Activated T-cell treated with anti-CD3 and anti-CD28 coated beads, Interleukin-2, amount 50 U/mL, for 24 hours (primary cell): ENCODE measurements at regions not wholly inside any gene's neighbourhood (a gene's known extent, or its start where the extent isn't known, plus 50 kb on each side); places are given as distances from the start of the nearest gene placed in this dataset.
"Not testable (repeated sequence)": the region's sequence is repeated elsewhere in the genome, so short reads cannot be mapped to it uniquely, and the experiment has no call there.

Experiments
- DNase-seq: peaks from one replicate; pipeline ENCODE4 v3.0.0-alpha.2; 2020
- H3K27ac Mint-ChIP-seq: 2 replicates; pipeline ENCODE4 v1.8.0; 2020; ENCODE audit warnings: mild to moderate bottlenecking, mixed read lengths
- H3K27me3 Mint-ChIP-seq: 2 replicates; pipeline ENCODE4 v1.8.0; 2020; ENCODE audit warnings: mixed read lengths
- H3K36me3 Mint-ChIP-seq: 2 replicates; pipeline ENCODE4 v1.8.0; 2020; ENCODE audit warnings: low read depth, mixed read lengths
- H3K4me1 Mint-ChIP-seq: 2 replicates; pipeline ENCODE4 v1.8.0; 2020; ENCODE audit warnings: low read depth, mixed read lengths
- H3K4me3 Mint-ChIP-seq: 2 replicates; pipeline ENCODE4 v1.8.0; 2020; ENCODE audit warnings: mild to moderate bottlenecking, moderate library complexity, mixed read lengths
- H3K9me3 Mint-ChIP-seq: 2 replicates; pipeline ENCODE4 v1.8.0; 2020; ENCODE audit warnings: mixed read lengths

DNA sequence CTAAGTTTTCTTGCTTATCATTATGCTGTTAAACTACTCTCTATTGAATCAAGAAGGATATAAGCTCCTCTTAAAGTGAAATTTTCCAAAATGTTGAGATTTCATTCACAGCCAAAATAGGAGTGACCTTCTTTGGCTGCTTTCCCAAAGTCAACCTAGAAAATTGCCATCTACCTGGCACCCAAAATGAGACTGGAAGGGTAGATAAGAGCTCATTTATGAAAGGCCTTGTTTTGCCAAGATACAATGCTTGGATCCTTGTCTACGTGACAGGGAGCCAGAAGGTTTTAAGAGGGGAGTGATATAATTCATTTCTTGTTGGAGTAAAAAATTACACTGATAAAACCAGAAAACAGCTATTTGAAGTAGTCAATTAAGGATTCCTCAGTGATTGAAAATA is 287.1 kb downstream of the IZUMO3 start:
- H3K4me1 Mint-ChIP-seq, result no peaks in the 10 kb centered on the region
- no peak overlapping the region for H3K4me3 Mint-ChIP-seq
- H3K27ac Mint-ChIP-seq, result no peak overlapping the region
- H3K9me3 Mint-ChIP-seq, result peaks cover 20% of the 10 kb centered on the region
- H3K27me3 Mint-ChIP-seq, result no peaks in the 10 kb centered on the region
- H3K36me3 Mint-ChIP-seq, result no peaks in the 10 kb centered on the region
- no peak for DNase-seq

DNA sequence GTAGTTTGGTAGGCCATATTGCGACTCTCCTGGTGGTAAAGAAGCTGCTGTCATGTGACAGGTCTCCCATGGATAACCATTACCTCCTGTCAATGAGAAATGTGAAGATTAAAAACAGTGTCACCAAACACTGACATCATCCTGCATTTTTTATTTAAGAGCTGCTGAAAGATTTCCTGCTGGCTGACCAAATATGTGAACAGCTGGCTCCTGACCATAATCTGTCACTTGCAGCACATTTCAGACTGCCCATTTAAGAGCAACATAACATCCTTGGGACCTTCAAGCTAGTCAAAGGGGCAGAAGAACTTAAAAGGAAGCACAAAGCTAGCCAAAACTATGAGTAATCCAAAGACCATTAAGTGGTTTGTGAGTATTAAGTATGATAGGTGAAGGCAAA is 288.0 kb downstream of the IZUMO3 start:
- Mint-ChIP-seq H3K36me3 (no peaks in the 10 kb centered on the region), H3K27ac (no peak overlapping the region)

DNA sequence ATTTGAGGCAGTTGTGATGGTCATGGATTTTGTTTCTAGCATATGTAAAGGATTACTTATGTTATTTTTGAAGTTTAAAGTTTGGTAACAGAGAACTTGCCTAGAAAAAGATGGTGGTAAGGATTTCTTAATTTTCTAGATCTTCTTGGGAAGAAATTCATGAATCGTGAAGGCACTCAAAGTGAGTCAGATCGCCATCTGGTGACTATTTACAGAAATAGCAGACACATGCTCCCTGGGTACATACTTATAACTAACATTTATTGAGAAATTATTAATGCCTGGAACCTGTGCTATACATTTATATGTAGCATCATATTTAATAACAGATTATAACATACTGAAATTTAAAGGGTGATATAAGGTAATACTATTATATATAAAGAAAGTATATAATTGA is 299.7 kb downstream of the IZUMO3 start:
- Mint-ChIP-seq H3K36me3 (no peaks in the 10 kb centered on the region), H3K4me1 (no peaks in the 10 kb centered on the region), H3K27ac (no peak overlapping the region), H3K4me3 (no peak overlapping the region), H3K27me3 (no peaks in the 10 kb centered on the region), H3K9me3 (peaks cover 27% of the 10 kb centered on the region)
- no peak for DNase-seq

More for the DNA sequence above, 288.0 kb downstream of the IZUMO3 start:
- Mint-ChIP-seq H3K27me3 (no peaks in the 10 kb centered on the region), H3K4me1 (no peaks in the 10 kb centered on the region), H3K9me3 (peaks cover 29% of the 10 kb centered on the region), H3K4me3 (no peak overlapping the region)
- no peak for DNase-seq

DNA sequence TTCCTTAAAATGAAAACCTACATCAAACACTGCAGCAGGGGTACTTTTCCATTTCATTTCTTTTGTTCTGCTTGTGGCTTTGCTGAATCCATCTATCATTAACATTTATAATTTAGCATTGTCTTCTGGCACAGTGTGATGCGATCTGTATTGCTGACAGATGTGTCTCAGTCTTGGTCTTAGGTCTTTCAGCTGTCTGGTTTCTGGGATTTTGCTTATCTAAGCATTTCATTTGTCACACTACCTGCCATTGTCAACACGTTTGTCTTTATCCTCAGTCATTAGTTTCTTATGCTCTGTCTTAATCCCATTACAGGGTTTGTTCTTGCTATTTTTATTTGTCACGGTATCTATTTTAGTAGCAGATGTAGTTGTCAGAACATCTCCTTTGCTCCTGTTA is 303.1 kb downstream of the IZUMO3 start:
- Mint-ChIP-seq H3K27ac (no peak overlapping the region), H3K27me3 (no peaks in the 10 kb centered on the region), H3K36me3 (no peaks in the 10 kb centered on the region), H3K9me3 (peaks cover 36% of the 10 kb centered on the region), H3K4me1 (no peaks in the 10 kb centered on the region), H3K4me3 (no peak overlapping the region)
- DNase-seq, result no peak

DNA sequence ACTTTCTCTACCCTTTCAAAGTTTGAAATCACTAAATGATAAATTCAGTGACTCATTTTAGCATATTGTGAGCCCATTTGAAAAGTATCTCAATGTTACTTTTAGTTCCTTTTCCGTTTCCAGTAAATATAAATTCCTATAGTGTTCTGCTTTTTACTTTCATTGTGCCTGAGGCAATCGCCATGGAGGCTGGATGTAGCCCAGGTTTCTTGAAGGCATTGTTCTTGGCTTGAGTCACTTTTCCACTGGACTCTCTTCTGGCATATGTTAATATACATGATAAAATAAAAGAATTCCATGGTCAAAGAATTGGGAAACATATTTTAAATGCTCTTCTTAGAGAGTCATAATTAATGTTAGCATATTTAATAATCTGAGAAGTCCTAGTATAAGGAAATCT is 327.0 kb downstream of the IZUMO3 start:
- Mint-ChIP-seq H3K36me3 (no peaks in the 10 kb centered on the region), H3K4me1 (no peaks in the 10 kb centered on the region), H3K9me3 (peaks cover 21% of the 10 kb centered on the region), H3K4me3 (no peak overlapping the region), H3K27me3 (no peaks in the 10 kb centered on the region), H3K27ac (no peak overlapping the region)
- DNase-seq, result no peak

DNA sequence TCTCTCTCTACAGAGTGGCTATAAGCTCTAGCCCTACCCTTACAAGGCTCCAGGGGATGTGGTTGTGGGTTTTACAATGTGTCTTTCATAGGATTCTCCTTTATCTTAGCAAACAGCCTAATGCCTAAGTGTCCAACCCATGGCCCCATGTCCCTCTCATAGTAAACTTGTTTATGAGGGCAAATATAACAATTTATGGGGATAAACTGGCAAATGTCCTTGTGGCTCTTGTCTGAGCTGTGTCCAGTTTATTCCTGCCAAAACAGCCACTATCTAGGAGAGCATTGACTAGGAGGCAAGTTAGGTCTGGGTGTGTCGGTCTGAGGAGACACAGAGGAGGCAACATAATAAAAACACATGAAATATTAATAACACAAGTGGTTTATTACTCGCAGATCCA is 335.1 kb downstream of the IZUMO3 start:
- DNase-seq, result no peak
- peaks cover 30% of the 10 kb centered on the region for H3K9me3 Mint-ChIP-seq

DNA sequence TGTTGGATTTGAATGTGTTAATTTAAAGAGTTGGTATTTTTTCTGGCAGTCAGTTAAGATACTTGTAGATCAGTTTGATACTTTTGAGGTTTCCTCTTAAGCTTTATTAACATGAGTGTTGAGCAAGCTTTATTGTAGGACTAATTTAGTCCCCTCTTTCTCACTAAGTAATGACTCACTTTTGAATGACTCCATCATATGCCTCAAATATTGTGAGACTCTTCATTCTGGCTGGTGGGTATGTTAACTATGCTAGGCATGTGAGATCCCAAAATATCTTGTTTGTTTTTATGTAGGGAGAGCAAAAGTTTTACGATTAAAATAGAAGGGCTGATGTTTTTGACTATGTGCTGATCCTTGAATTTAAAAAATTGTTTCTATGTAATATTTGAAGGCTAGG is 355.7 kb downstream of the IZUMO3 start:
- H3K27ac Mint-ChIP-seq, result no peak overlapping the region
- H3K4me1 Mint-ChIP-seq, result no peaks in the 10 kb centered on the region
- no peak for DNase-seq
- H3K27me3 Mint-ChIP-seq, result no peaks in the 10 kb centered on the region
- peaks cover 27% of the 10 kb centered on the region for H3K9me3 Mint-ChIP-seq
- H3K4me3 Mint-ChIP-seq, result no peak overlapping the region
- no peaks in the 10 kb centered on the region for H3K36me3 Mint-ChIP-seq

More for the DNA sequence above, 335.1 kb downstream of the IZUMO3 start:
- no peaks in the 10 kb centered on the region for H3K4me1 Mint-ChIP-seq
- no peaks in the 10 kb centered on the region for H3K27me3 Mint-ChIP-seq
- no peaks in the 10 kb centered on the region for H3K36me3 Mint-ChIP-seq
- H3K4me3 Mint-ChIP-seq, result no peak overlapping the region
- no peak overlapping the region for H3K27ac Mint-ChIP-seq

DNA sequence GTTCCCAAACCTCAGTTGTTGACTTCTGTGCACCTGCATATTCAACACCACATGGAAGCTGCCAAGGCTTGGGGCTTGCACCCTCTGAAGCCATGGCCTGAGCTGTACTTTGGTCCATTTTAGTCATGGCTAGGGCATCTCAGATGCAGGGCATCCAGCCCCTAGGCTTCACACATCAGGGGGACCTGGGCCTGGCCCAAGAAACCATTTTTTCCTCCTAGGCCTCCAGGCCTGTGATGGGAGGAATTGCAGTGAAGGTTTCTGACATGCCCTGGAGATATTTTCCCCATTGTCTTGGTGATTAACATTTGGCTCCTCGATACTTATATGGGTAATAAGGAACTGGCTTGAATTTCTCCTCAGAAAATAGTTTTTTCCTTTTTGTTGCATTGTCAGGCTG is 354.5 kb upstream of the ELAVL2 start:
- H3K27ac Mint-ChIP-seq, result not testable (repeated sequence)

DNA sequence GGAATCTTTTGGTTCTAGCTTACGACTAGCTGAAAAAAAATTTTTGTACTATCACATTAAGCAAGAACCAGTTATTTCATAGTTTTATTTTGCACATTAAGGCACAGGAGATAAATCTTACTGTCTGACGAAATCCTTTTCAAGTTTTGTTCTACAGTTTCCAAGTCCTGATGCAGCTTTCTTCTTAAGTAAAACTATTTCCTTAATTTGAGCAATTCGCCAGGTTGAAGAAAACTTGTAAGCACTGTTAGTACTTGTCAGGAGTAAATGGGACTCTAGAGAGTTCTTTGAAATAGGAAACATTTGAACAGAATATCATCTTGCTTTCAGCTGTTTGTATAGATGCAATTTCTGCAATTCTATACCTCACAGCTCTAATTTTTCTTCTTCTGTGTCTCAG is 318.8 kb upstream of the ELAVL2 start:
- no peak overlapping the region for H3K4me3 Mint-ChIP-seq
- no peak overlapping the region for H3K27ac Mint-ChIP-seq
- H3K9me3 Mint-ChIP-seq, result peaks cover 16% of the 10 kb centered on the region
- no peak for DNase-seq
- no peaks in the 10 kb centered on the region for H3K36me3 Mint-ChIP-seq
- no peaks in the 10 kb centered on the region for H3K4me1 Mint-ChIP-seq
- no peaks in the 10 kb centered on the region for H3K27me3 Mint-ChIP-seq

More for the DNA sequence above, 354.5 kb upstream of the ELAVL2 start:
- DNase-seq, H3K36me3 Mint-ChIP-seq, H3K4me3 Mint-ChIP-seq, H3K27me3 Mint-ChIP-seq, H3K4me1 Mint-ChIP-seq: not testable (repeated sequence)
- peaks cover 61% of the 10 kb centered on the region for H3K9me3 Mint-ChIP-seq

DNA sequence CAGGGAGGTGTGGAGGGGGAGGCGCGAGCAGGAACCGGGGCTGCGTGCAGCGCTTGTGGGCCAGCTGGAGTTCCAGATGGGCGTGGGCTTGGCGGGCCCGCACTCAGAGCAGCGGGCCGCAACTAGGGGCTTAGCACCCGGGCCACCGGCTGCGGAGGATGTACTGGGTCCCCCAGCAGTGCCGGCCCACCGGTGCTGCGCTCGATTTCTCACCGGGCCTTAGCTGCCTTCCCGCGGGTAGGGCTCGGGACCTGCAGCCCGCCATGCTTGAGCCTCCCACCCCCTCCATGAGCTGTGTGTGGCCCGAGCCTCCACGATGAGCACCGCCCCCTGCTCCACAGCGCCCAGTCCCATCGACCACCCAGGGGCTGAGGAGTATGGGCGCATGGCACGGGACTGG is 309.0 kb upstream of the ELAVL2 start:
- H3K4me1 Mint-ChIP-seq, H3K27ac Mint-ChIP-seq, H3K36me3 Mint-ChIP-seq, H3K27me3 Mint-ChIP-seq, H3K4me3 Mint-ChIP-seq, H3K9me3 Mint-ChIP-seq, DNase-seq: not testable (repeated sequence)

DNA sequence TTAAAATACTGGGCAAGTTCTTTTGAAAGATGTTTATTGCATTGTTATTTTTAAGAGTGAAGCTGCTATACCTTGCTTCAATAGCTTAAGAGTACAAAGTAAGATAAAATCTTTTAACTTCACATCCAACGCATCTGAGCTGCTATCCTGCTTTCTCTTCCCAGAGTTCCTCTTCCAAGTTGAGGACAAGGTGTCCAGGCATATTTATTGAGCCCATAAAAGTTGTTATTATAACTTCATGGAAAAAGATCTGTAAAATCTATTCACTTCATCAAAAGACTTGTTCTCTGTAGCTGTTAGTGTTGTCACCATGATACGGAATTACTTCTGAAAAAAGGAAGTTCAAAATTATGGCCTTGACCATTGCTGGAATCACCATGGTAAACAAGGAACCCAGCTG is 306.2 kb upstream of the ELAVL2 start:
- H3K27ac Mint-ChIP-seq, result no peak overlapping the region

DNA sequence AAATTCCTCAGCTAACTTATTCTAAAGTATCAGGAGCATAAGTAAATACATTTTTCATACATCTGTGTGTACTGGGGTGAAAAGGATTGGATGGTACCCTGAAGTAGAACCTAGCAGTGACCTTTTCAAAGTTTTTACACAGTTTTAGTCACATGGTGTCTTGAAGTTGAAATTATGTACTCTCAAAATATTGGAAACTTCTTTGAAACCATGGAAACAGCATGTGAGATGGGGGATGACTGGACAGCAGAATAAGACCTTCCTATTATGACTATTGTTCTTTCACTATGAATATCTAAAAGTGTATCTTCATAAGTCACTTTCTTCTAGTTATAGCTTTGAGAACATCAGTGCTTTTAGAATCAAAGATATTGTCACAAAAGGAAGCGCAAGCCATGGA is 301.5 kb upstream of the ELAVL2 start:
- H3K27me3 Mint-ChIP-seq, result no peaks in the 10 kb centered on the region
- no peak for DNase-seq
- H3K4me1 Mint-ChIP-seq, result no peaks in the 10 kb centered on the region
- peaks cover 32% of the 10 kb centered on the region for H3K9me3 Mint-ChIP-seq
- no peaks in the 10 kb centered on the region for H3K36me3 Mint-ChIP-seq
- H3K4me3 Mint-ChIP-seq, result no peak overlapping the region
- no peak overlapping the region for H3K27ac Mint-ChIP-seq

More for the DNA sequence above, 306.2 kb upstream of the ELAVL2 start:
- H3K9me3 Mint-ChIP-seq, result peaks cover 17% of the 10 kb centered on the region
- H3K27me3 Mint-ChIP-seq, result no peaks in the 10 kb centered on the region
- H3K4me1 Mint-ChIP-seq, result no peaks in the 10 kb centered on the region
- no peak for DNase-seq
- H3K36me3 Mint-ChIP-seq, result no peaks in the 10 kb centered on the region
- no peak overlapping the region for H3K4me3 Mint-ChIP-seq

DNA sequence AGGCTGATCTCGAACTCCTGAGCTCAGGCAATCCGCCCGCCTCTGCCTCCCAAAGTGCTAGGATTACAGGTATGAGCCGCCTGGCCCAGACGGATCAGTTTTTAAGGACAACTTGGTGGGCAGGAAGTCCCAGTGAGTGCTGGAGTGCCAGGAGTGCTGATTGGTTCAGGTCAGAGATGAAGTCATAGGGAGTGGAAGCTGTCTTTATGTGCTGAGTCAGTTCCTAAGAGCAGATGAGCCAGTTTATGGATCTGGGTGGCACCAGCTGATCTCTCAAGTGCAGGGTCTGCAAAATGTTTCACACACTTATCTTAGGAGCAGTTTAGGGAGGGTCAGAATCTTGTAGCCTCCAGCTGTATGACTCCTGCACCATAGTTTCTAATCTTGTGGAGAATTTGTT is 292.1 kb upstream of the ELAVL2 start:
- H3K27ac Mint-ChIP-seq, result no peak overlapping the region
- DNase-seq, result no peak
- peaks cover 17% of the 10 kb centered on the region for H3K9me3 Mint-ChIP-seq
- H3K4me1 Mint-ChIP-seq, result no peaks in the 10 kb centered on the region
- H3K27me3 Mint-ChIP-seq, result no peaks in the 10 kb centered on the region
- H3K4me3 Mint-ChIP-seq, result no peak overlapping the region
- H3K36me3 Mint-ChIP-seq, result no peaks in the 10 kb centered on the region

DNA sequence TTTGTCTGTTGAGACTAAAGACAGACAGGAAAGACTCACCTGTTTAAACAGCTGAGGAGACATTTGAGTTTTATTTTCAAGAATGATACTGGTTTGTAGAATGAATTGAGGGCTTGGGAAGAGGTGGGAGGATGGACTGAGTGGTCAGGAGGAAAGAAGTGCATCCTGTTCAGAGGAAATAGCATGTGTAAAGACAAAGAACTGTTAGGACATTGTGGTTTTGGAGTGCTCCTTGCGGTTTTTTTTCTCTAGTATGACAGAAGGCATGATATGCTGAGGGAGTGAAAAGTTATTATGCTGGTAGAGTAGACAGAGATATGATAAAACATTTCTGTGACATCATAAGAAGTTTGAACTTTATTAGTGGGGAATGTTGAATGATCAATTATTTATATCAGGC is 270.7 kb upstream of the ELAVL2 start:
- peaks cover 18% of the 10 kb centered on the region for H3K9me3 Mint-ChIP-seq
- no peak overlapping the region for H3K27ac Mint-ChIP-seq
- DNase-seq, result no peak
- H3K36me3 Mint-ChIP-seq, result no peaks in the 10 kb centered on the region
- H3K4me3 Mint-ChIP-seq, result no peak overlapping the region
- no peaks in the 10 kb centered on the region for H3K27me3 Mint-ChIP-seq
- H3K4me1 Mint-ChIP-seq, result no peaks in the 10 kb centered on the region

DNA sequence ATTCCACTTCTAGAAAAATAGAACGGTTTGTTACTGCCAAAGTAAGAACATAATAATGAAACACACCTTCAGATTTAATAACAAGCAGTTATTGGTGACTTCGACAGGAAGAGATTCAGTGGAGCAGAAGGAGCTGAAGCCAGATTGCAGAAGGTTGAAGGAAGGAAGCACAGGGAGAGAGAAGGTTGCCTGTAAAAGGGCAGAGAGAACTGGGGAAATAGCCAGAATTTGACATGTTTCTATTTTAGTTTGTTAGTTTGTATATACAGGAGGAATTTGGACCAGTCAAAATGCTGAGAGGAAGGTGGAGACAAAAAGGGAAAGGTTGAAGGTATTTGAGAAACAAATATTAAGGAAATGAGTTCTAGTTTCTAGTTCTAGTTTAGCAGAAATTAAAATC is 269.2 kb upstream of the ELAVL2 start:
- Mint-ChIP-seq H3K4me3 (no peak overlapping the region), H3K36me3 (no peaks in the 10 kb centered on the region), H3K9me3 (peaks cover 22% of the 10 kb centered on the region), H3K4me1 (no peaks in the 10 kb centered on the region), H3K27me3 (no peaks in the 10 kb centered on the region), H3K27ac (no peak overlapping the region)
- DNase-seq, result no peak

DNA sequence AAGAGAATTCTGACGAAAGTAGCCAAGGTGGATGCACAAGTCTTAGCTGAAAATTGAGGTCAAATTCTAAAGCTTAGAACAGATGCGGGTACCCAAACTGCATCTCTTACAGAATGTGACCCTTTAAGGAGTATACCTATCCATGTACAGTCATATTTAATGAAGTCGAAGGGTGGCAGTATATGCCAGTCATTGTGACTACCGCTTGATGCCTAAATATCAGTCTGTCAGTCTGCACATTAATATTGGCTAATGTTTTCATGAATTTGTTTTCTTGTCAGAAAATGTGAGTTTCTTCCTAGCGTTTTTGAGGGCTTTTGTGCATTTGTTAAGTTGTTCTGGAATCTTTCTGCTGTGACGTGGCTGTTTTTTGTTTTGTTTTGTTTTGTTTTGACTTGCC is 264.5 kb upstream of the ELAVL2 start:
- Mint-ChIP-seq H3K36me3 (no peaks in the 10 kb centered on the region), H3K27ac (no peak overlapping the region), H3K9me3 (peaks cover 36% of the 10 kb centered on the region), H3K4me1 (no peaks in the 10 kb centered on the region), H3K4me3 (no peak overlapping the region), H3K27me3 (no peaks in the 10 kb centered on the region)
- no peak for DNase-seq
